ENCODE measurements at regions not wholly inside any gene's neighbourhood (a gene's known extent, or its start where the extent isn't known, plus 50 kb on each side); places are given as distances from the start of the nearest gene placed in this dataset.

DNA sequence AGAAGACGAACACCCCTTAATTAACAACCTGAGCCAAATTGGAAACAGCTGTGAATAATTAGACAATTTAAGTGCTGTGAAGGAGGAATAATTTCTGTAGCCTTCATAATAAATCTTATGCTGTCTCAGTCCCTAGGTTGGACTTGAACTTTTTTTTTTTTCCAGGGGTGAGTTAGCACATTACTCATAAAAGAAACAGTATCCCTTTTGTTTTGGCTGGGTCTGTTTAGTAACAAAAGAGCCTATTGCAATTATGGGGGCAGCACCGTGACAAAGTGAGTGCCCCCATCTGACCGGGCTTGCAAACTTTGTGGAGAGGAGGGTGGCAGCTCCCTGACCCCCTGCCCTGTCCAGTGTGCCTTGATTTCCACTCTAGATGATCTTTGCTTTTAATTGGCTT is 167.4 kb downstream of the DICER1 start:
- Histone ChIP-seq H3K4me1 (ENCODE audit: control insufficient read depth, extremely low read depth, insufficient read depth, low read length) (no peaks in the 10 kb centered on the region), H3K4me3 (ENCODE audit: control insufficient read depth in 2 of 3, extremely low read depth in 1 of 3, insufficient read depth in 2 of 3, low read depth in 1 of 3, low read length in 3 of 3) (no peak overlapping the region), H2AFZ (ENCODE audit: control insufficient read depth, low read length) (no peak overlapping the region), H3K27ac (ENCODE audit: control insufficient read depth, insufficient read depth, low read length) (no peak overlapping the region), H3K9me3 (ENCODE audit: control insufficient read depth, low read depth, low read length) (no peaks in the 10 kb centered on the region), H3K36me3 (ENCODE audit: control insufficient read depth in 2 of 2, extremely low read depth in 1 of 2, insufficient read depth in 2 of 2, low read length in 2 of 2) (no peaks in the 10 kb centered on the region), H3K9me1 (ENCODE audit: control insufficient read depth, extremely low read depth, insufficient read depth, low read length) (no peaks in the 10 kb centered on the region), H3K27me3 (ENCODE audit: control insufficient read depth, extremely low read depth, insufficient read depth, low read length) (no peaks in the 10 kb centered on the region), H3K79me2 (ENCODE audit: control insufficient read depth, insufficient read depth, low read length) (no peaks in the 10 kb centered on the region), H3K4me2 (ENCODE audit: control insufficient read depth, extremely low read depth, insufficient read depth, low read depth, low read length) (no peak overlapping the region), H3K9ac (ENCODE audit: control insufficient read depth, extremely low read depth, insufficient read depth, low read length) (no peak overlapping the region), H4K20me1 (ENCODE audit: control insufficient read depth, extremely low read depth, insufficient read depth, low read length) (no peaks in the 10 kb centered on the region)
- dilution Hi-C loops (cut with MboI; ENCODE audit: extremely low pct_ligation_motif_present, low sequenced_read_pairs): no loop called here
- FAIRE-seq (no peak), DNase-seq (ENCODE audit: low read depth, low spot score) (no peak)
- TF ChIP-seq, protein P1, sequence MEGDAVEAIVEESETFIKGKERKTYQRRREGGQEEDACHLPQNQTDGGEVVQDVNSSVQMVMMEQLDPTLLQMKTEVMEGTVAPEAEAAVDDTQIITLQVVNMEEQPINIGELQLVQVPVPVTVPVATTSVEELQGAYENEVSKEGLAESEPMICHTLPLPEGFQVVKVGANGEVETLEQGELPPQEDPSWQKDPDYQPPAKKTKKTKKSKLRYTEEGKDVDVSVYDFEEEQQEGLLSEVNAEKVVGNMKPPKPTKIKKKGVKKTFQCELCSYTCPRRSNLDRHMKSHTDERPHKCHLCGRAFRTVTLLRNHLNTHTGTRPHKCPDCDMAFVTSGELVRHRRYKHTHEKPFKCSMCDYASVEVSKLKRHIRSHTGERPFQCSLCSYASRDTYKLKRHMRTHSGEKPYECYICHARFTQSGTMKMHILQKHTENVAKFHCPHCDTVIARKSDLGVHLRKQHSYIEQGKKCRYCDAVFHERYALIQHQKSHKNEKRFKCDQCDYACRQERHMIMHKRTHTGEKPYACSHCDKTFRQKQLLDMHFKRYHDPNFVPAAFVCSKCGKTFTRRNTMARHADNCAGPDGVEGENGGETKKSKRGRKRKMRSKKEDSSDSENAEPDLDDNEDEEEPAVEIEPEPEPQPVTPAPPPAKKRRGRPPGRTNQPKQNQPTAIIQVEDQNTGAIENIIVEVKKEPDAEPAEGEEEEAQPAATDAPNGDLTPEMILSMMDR (optimal IDR thresholded peaks at IDR 0.05 in 1 of 3, IDR thresholded peaks at IDR 0.05 in 1 of 3, conservative IDR thresholded peaks at IDR 0.05 in 1 of 3; ENCODE audit: extremely low read depth in 1 of 3, insufficient read depth in 2 of 3, low read length in 3 of 3): no peak
- no peak for TF ChIP-seq EZH2 (IDR thresholded peaks at IDR 0.05; ENCODE audit: low read length)

DNA sequence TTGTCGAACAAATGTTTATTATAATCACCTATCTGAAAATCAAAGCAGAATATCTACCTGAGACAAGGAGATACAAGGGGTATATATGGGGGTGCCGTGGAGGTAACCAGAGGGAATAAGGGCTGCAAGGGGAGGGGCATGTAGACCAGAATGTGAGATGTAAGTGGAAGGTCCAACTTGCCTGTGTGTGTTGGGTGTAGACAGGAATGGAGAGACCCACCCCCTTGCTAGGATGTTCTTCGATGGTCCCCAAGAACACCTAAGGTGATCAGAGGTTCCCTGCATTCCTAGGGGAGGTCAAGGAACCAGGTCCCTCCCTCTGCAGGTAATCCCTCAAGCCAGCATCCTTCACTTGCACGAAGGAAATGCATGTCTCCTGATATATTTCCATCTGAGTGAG is 167.9 kb downstream of the DICER1 start:
- Histone ChIP-seq H3K36me3 (ENCODE audit: control insufficient read depth in 2 of 2, extremely low read depth in 1 of 2, insufficient read depth in 2 of 2, low read length in 2 of 2) (no peaks in the 10 kb centered on the region), H3K27me3 (ENCODE audit: control insufficient read depth, extremely low read depth, insufficient read depth, low read length) (no peaks in the 10 kb centered on the region), H4K20me1 (ENCODE audit: control insufficient read depth, extremely low read depth, insufficient read depth, low read length) (no peaks in the 10 kb centered on the region), H2AFZ (ENCODE audit: control insufficient read depth, low read length) (no peak overlapping the region), H3K79me2 (ENCODE audit: control insufficient read depth, insufficient read depth, low read length) (no peaks in the 10 kb centered on the region), H3K9me3 (ENCODE audit: control insufficient read depth, low read depth, low read length) (no peaks in the 10 kb centered on the region), H3K4me2 (ENCODE audit: control insufficient read depth, extremely low read depth, insufficient read depth, low read depth, low read length) (no peak overlapping the region), H3K4me3 (ENCODE audit: control insufficient read depth in 2 of 3, extremely low read depth in 1 of 3, insufficient read depth in 2 of 3, low read depth in 1 of 3, low read length in 3 of 3) (no peak overlapping the region), H3K9me1 (ENCODE audit: control insufficient read depth, extremely low read depth, insufficient read depth, low read length) (no peaks in the 10 kb centered on the region), H3K27ac (ENCODE audit: control insufficient read depth, insufficient read depth, low read length) (no peak overlapping the region), H3K9ac (ENCODE audit: control insufficient read depth, extremely low read depth, insufficient read depth, low read length) (no peak overlapping the region), H3K4me1 (ENCODE audit: control insufficient read depth, extremely low read depth, insufficient read depth, low read length) (no peaks in the 10 kb centered on the region)
- no peak for DNase-seq (ENCODE audit: low read depth, low spot score)
- no peak for TF ChIP-seq EZH2 (IDR thresholded peaks at IDR 0.05; ENCODE audit: low read length)
- TF ChIP-seq, protein P1 (optimal IDR thresholded peaks at IDR 0.05 in 1 of 3, IDR thresholded peaks at IDR 0.05 in 1 of 3, conservative IDR thresholded peaks at IDR 0.05 in 1 of 3; ENCODE audit: extremely low read depth in 1 of 3, insufficient read depth in 2 of 3, low read length in 3 of 3): no peak
- dilution Hi-C loops (cut with MboI; ENCODE audit: extremely low pct_ligation_motif_present, low sequenced_read_pairs): no loop called here
- no peak for FAIRE-seq

Measured in keratinocyte (primary cell).